ENCODE measurements at regions not wholly inside any gene's neighbourhood (a gene's known extent, or its start where the extent isn't known, plus 50 kb on each side); places are given as distances from the start of the nearest gene placed in this dataset.

GRCh38 chr6:137651178-137651577, 157.0 kb upstream of the OLIG3 start:
- TF ChIP-seq CTCF (conservative IDR thresholded peaks at IDR 0.05 in 1 of 2, IDR thresholded peaks at IDR 0.05 in 1 of 2; ENCODE audit: low read depth in 1 of 2, low read length in 2 of 2): no peak
- no peak for TF ChIP-seq EZH2 (IDR thresholded peaks at IDR 0.05; ENCODE audit: low read length, missing control alignments)
